ENCODE measurements at regions not wholly inside any gene's neighbourhood (a gene's known extent, or its start where the extent isn't known, plus 50 kb on each side); places are given as distances from the start of the nearest gene placed in this dataset.
"Not testable (repeated sequence)": the region's sequence is repeated elsewhere in the genome, so short reads cannot be mapped to it uniquely, and the experiment has no call there.

DNA sequence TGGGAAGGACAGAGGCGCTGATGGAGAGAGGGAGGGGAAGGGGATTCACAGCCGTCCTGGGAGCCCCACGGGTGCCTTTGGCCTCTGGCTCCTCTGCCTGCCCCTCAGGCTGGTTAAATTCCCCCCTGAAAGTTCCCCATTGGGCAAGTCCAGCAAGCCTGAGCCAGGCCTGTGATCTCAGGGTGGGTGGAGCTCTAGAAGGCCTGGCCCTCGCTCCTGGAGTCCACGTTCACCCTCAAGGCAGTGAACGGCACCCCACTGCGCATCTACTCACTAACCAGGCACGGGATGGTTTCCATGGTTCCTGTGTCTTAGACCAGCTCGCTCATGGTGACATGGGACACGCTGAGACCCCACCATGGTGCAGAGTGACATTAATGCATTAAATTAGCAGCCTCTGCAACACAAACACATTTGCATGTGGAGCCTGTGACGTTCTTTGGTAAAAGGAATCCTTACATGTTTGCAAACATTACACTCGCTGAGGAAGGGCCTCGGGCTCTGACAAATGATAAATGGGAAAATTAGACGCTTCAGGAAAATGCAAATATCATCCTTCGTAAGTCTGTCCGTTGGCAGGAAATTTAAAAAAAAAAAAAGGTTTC lies 452.7 kb downstream of the PREX1 start:
- DNase-seq: no peak

GRCh38 chr20:48374031-48374907 lies 453.5 kb downstream of the PREX1 start:
- not testable (repeated sequence) for DNase-seq

DNA sequence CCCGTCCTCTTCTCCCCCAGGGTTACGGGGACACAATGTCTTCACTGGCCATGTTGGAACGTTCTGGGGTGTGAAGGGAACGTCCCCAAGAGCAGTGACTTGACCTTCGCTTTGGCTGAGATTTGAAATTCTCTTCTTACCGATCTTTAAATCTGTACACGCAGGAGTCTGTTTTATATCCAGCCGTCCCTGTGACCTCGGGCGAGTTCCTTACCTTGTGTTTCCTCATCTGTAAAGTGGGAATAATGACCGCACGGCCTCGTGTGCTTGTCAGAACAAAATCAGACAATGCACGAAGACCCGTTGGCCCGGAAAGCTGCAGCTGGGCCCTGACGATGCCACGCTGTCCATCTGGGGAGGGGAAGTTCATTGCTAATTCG lies 454.3 kb downstream of the PREX1 start:
- DNase-seq: no peak

- DNase-seq: not testable (repeated sequence)
Measured at GRCh38 chr20:48372851-48373554, 454.8 kb downstream of the PREX1 start.

DNA sequence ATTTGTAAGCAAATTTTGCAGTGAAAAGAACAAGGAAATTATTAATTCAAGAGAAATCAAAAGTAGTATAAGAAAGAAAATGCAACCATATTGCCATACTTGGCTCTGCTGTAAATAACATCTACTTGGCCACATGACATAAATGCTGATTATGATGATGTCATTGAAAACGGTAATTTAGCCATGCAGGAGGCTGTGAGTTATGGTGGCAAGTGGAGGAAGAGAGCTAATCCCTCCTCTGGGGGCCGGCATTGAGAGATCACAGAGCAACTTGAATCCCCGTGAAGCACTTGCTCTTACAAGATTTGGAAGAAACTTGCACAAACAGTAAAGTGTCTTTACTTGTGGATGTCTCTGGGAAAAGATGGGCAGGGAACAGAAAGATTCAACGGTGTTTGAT lies 456.6 kb downstream of the PREX1 start:
- DNase-seq: no peak

DNA sequence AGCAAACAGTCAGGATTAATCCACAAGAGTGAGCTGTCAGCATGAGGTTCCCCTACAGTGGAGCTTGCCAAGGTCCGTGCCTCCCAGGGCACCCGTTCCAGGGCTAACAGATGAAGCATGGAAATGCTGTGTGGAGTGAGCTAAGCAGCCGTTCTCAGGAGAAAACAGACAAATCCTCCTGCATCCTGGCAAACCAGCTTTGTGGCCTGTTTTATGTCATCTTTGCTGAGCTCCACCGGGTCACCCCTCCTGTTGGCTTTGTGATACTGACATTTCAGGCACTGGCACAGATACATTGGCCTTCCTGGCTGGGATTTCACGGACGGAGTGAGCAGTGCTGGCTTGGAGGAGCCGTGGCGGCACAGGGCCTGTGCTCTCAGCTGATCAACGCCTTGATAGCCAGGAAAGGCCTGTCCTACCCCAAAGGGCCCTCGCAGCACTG lies 459.2 kb downstream of the PREX1 start:
- not testable (repeated sequence) for DNase-seq

DNA sequence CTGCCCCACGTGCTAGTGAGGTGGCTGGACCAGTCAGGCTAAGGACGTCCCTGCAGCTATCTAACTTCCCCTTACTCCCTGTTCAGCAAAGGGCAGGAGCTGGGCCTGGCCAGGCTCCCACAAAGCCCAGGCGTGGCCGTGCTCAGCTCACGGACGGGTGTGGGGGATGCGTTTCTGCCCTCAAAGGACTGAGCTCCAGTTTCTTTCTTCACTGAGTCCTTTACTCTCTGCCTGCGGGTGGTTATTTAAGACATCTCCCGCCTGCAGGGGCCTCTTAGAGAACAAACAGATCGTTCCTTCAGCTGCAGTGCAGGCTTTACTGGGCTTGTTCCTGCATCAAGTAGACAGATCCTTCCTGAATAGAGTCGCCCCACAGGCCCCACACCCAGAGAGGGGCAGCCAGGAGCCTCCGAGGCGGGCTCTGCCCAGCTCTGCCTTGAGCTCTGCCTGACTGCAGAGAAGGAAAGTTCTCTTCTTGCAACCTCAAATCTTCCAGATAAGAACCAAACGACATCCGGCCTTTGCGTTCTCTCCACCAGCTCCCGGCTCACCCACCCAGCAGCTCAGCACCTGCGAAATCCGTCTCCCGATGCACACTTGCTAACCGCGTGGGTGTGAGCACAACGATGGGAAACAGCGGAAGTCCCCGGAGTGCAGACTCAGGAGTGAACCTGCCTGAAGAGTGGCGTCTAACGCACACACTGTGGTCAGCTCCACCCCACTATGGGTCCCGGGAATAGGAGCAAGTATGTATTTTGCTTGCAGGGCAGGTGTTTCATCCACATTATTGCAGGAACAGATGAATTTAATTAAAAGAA lies 460.0 kb downstream of the PREX1 start:
- not testable (repeated sequence) for DNase-seq

GRCh38 chr20:48366230-48366629 lies 461.6 kb downstream of the PREX1 start:
- no peak for DNase-seq

DNA sequence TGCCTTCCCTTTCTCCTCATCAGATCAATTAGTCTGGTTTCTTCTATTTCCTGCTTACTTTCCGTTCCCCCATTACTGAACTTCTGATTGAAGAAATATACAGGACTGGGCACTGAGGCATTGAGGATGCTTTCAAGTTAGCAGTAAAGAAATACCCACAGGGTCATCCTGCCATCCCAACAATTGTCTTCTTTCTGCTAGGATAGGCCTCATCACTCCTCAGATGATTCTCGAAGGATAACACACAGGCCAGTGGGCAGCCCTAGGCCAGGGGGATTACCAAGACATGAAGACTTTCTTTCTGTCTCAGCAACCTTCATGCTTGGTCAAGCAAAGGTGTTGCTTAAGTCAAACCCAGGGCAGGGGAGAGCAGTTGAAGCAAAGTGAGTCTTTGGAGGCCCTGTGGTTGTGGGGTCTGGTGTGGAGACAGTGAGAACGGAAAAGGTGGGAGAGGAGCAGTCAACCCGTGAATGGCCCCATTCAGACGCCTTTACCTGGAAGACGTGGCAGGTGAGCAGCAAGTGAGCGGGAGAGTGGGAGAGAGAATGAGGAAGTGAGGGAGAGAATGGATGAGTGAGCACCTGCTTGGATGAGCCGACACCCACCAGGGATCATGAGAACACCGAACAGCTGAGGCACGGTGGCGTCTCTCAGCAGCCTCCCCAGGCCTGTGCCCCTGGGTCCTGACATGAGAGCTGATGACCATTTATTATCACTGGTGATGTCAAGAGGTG lies 462.9 kb downstream of the PREX1 start:
- no peak for DNase-seq

DNA sequence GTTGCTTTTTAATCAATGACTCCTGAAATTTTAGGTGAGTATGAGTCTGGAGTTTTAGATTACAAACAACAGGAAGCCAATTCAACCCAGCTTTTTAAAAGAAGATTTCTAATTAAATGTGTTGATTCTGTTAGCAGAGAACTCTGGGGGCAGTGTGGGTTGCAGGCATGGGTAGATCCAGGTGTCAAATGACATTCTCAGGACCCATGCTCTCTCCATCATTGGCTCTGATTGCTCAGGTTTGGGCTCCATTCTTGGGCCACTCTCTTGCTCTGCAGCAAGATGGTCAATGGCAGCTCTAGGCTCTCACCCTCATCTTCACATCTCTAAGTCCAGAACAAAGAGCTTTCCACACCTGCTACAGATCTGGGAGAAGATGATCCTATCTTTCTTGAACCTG lies 463.7 kb downstream of the PREX1 start:
- no peak for DNase-seq

DNA sequence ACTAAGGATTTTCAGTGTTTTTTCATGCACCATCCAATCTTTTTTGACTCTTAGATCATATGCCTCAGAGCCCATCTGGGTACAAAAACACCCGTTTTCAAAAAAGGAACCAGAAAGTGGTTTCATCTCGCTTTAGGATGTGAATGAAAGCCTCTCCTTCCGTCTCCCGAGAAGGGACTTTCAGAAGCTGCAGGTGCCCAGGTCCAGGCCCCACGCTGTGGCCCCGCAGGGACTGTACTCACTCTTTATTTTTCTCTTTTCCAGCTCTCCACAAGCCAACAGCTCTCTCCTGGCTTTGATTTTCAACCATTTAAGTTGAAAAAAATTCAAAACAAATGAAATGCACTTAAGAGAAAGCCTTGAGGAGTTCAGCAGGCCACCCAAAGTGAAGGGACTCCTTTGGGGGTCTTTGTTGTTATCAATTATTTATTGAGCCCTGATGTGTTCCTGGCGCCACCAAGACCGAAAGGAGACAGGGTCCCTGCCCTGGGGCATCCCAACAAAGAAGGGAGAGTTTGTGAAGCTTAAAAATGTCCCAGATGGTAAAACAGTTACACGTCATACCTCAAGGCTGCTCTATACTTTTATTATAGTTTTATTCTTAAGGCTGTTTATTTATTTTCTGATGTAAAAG lies 467.3 kb downstream of the PREX1 start:
- no peak for DNase-seq

DNA sequence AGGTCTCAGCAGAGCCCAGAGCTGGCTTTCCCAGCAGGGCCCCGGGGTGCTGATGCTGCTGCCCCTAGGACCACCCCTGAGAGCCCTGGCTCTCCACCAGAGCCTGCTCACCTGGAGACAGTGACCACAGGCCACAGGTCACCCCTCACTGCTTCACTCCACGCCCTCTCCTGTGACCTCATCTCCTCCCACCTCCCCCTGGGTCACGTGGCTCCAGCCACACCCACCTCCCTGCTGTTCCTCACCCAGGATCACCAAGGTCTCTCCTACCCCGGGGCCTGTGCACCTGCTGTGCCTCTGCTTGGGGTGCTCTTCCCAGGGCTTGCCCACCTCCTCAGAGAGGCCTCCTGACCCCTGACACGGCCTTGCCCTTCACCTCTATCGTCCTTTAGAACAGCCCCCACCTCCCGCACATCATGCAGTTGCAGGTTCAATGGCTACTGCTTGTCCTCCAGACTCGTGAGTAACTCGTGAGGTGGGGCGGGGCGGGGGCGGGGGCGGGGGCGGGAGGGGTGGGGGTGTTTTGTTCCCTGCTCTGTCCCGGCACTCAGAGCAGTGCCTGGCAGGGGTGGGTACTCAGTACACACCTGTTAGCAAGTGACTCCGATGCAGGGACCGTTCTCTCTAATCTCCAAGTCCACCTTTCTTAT lies 468.0 kb downstream of the PREX1 start:
- no peak for DNase-seq

DNA sequence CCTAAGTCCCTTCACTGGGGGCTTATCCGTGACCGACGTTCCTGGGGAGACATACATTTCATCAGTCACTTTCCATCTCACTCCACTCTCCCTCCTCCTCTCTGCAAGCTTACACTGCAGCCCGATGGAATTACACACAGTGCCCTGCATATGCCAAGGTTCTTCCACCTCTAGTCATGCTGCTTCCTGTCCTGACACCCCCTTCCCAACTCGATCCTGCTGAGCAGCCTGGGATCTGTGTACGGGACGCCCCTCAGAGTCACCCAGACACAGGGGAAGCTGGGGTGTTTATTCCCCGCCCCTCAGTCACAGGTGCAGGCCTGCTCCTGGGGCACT lies 468.8 kb downstream of the PREX1 start:
- DNase-seq: not testable (repeated sequence)

DNA sequence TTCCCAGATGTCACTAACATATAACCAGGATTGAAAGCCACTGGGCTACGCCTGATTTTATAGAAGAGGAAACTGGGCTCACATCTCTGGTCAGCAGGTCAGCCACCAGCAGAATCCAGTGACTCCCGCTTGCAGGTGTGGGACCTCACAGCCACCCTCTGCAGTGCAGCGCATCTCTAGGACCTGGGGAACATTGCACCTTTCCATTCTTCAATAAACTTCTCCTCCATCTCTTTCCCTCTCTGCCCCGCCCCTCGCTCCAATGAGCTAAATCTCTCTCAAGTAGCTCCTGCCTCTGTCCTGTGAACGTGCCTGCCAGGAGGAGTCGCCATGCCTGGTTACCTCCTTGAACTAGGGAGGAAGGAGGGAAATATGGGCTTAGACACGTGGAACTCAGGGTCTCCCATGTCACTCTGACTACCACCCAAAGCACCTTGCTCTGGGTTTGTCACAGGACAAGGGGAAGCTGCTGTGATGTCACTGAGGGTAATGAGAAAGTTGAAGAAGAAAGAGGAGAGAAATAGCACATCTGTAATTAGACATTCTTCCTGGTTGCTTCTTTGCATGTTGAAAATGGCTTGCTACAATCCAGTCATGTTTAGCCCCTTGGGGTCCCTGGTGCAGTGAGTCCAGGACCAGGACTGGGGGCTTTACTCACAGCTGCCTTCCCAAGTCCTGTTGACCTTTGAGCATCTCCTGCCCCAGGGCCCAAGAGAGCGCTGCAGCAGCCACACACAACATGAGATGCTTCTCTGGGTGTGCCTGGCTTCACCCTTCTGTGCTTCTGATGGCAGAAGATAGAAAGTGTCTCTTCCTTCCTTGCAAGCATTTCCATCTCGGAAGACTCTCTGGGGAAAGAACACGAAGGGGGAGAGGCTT lies 469.4 kb downstream of the PREX1 start:
- no peak for DNase-seq

DNA sequence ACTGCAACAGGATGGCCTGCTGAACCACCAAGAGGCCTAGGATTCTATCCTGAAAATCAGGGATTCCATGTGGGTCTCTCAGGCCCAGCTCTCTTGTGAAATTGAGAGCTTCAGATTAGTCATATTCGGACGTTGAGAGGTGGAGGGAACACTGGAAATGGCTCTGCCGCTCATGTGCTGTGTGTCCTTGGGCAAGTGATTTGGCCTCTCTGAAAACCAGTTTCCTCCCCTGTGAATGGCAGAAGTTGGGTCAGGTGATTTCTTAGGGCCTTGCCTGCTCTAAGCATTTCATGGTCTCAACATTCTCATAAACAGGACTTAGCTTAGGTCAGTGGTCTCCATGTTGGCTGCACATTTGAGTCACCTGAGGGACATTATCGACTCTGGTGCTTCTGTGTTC lies 470.1 kb downstream of the PREX1 start:
- DNase-seq: no peak

DNA sequence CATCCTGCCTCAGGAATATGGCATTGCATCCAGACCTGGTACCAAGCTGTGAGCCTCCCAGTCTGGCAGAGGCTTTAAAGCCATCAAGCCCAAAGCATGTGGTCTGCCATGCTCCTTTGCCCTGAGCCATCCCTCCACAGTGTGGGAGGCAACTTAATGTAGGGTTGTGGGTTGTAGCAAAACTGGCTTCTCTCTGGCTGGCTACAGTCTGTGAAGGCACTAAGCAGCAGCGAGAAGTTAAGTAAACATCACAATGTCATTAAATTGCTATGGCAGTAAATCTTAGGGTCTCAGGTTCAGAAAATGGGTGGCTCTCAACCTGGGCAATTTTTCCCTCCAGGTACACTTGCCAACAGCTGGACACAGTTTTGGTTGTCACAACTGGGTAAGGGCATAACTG lies 472.9 kb downstream of the PREX1 start:
- no peak for DNase-seq

GRCh38 chr20:48354320-48354876 lies 473.4 kb downstream of the PREX1 start:
- no peak for DNase-seq

DNA sequence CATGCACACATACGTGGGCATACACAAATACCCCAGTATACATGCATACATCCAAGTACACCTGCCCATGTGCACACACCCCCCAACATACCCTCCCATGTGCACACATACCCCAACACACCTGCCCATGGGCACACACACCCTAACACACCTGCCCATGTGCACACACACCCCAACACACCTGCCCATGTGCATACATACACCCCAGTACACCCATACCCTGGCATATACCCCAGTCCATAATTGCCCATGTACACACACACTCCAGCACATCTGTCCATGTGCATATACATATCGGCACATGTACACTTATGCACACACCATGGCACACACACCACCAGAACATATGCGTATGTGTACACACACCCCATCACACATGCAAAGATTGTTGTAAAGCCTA lies 475.2 kb downstream of the PREX1 start:
- no peak for DNase-seq

GRCh38 chr20:48352042-48352441 lies 475.8 kb downstream of the PREX1 start:
- no peak for DNase-seq

All from T-helper 2 cell (primary cell).